ENCODE measurements at regions not wholly inside any gene's neighbourhood (a gene's known extent, or its start where the extent isn't known, plus 50 kb on each side); places are given as distances from the start of the nearest gene placed in this dataset.

GRCh38 chr2:67646714-67647333 lies 249.7 kb downstream of the ETAA1 start:
- dilution Hi-C loops (cut with MboI; ENCODE audit: extremely low pct_ligation_motif_present, low sequenced_read_pairs) = no loop called here
- Histone ChIP-seq H3K9me1 (ENCODE audit: control insufficient read depth, extremely low read depth, insufficient read depth, low read length) (no peaks in the 10 kb centered on the region), H3K4me3 (ENCODE audit: control insufficient read depth in 2 of 3, extremely low read depth in 1 of 3, insufficient read depth in 2 of 3, low read depth in 1 of 3, low read length in 3 of 3) (no peak overlapping the region), H3K27ac (ENCODE audit: control insufficient read depth, insufficient read depth, low read length) (no peak overlapping the region), H3K27me3 (ENCODE audit: control insufficient read depth, extremely low read depth, insufficient read depth, low read length) (no peaks in the 10 kb centered on the region), H4K20me1 (ENCODE audit: control insufficient read depth, extremely low read depth, insufficient read depth, low read length) (no peaks in the 10 kb centered on the region), H3K36me3 (ENCODE audit: control insufficient read depth in 2 of 2, extremely low read depth in 1 of 2, insufficient read depth in 2 of 2, low read length in 2 of 2) (no peaks in the 10 kb centered on the region), H3K9ac (ENCODE audit: control insufficient read depth, extremely low read depth, insufficient read depth, low read length) (no peak overlapping the region), H2AFZ (ENCODE audit: control insufficient read depth, low read length) (no peak overlapping the region), H3K4me1 (ENCODE audit: control insufficient read depth, extremely low read depth, insufficient read depth, low read length) (no peaks in the 10 kb centered on the region), H3K79me2 (ENCODE audit: control insufficient read depth, insufficient read depth, low read length) (no peaks in the 10 kb centered on the region), H3K4me2 (ENCODE audit: control insufficient read depth, extremely low read depth, insufficient read depth, low read depth, low read length) (no peak overlapping the region), H3K9me3 (ENCODE audit: control insufficient read depth, low read depth, low read length) (peaks cover 2% of the 10 kb centered on the region)
- DNase-seq (ENCODE audit: low read depth, low spot score) (no peak), FAIRE-seq (no peak)
- TF ChIP-seq, protein P1, sequence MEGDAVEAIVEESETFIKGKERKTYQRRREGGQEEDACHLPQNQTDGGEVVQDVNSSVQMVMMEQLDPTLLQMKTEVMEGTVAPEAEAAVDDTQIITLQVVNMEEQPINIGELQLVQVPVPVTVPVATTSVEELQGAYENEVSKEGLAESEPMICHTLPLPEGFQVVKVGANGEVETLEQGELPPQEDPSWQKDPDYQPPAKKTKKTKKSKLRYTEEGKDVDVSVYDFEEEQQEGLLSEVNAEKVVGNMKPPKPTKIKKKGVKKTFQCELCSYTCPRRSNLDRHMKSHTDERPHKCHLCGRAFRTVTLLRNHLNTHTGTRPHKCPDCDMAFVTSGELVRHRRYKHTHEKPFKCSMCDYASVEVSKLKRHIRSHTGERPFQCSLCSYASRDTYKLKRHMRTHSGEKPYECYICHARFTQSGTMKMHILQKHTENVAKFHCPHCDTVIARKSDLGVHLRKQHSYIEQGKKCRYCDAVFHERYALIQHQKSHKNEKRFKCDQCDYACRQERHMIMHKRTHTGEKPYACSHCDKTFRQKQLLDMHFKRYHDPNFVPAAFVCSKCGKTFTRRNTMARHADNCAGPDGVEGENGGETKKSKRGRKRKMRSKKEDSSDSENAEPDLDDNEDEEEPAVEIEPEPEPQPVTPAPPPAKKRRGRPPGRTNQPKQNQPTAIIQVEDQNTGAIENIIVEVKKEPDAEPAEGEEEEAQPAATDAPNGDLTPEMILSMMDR (optimal IDR thresholded peaks at IDR 0.05 in 1 of 3, IDR thresholded peaks at IDR 0.05 in 1 of 3, conservative IDR thresholded peaks at IDR 0.05 in 1 of 3; ENCODE audit: extremely low read depth in 1 of 3, insufficient read depth in 2 of 3, low read length in 3 of 3) = no peak
- TF ChIP-seq EZH2 (IDR thresholded peaks at IDR 0.05; ENCODE audit: low read length) = no peak

DNA sequence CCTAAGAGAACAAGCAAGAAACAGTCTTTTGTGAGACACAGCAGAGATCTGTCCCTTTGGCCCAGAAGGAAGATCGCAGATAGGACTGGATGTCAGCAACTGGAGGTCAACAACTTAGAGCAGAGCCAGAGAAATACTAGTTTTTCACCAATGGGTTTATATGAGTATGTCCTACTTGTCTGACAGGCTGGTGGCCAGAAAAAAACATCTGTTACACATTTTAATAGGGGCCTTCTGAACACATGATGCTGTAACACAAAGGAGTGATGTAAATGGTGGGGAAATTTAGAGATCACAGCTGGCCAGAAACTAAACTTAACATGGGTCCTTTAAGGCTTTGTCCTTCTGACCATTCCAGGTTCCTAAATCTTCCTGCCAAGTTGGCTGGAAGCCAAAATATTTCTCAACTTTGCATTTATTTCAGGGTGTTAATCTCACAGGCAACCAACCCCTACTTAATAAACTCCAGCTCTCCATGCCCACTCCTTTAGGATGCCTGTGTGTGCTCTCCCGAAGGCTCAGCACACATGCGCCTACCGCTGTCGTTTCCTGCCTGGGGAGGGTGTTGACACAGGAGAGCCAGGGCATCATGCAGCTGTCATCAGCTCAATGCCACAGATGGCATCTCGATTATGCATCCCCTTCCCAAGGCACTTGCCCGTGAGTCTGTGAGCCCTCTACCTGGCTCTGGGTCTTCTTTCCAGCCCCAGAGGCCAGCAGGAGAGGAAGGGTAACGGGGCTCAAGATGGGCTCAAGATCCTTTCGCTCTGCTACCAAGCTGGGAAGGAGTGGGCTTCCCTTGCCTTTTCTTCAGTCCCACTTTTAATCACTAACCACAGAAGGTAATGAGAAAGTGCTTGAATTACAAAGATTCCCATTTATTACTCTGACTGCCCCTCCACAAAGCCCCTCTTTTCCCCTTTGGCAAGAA lies 252.5 kb downstream of the ETAA1 start:
- FAIRE-seq (no peak), DNase-seq (ENCODE audit: low read depth, low spot score) (no peak)
- Histone ChIP-seq H3K9me1 (ENCODE audit: control insufficient read depth, extremely low read depth, insufficient read depth, low read length) (no peaks in the 10 kb centered on the region), H3K27ac (ENCODE audit: control insufficient read depth, insufficient read depth, low read length) (no peak overlapping the region), H3K27me3 (ENCODE audit: control insufficient read depth, extremely low read depth, insufficient read depth, low read length) (no peaks in the 10 kb centered on the region), H4K20me1 (ENCODE audit: control insufficient read depth, extremely low read depth, insufficient read depth, low read length) (no peaks in the 10 kb centered on the region), H3K36me3 (ENCODE audit: control insufficient read depth in 2 of 2, extremely low read depth in 1 of 2, insufficient read depth in 2 of 2, low read length in 2 of 2) (no peaks in the 10 kb centered on the region), H3K4me3 (ENCODE audit: control insufficient read depth in 2 of 3, extremely low read depth in 1 of 3, insufficient read depth in 2 of 3, low read depth in 1 of 3, low read length in 3 of 3) (no peak overlapping the region), H2AFZ (ENCODE audit: control insufficient read depth, low read length) (no peak overlapping the region), H3K79me2 (ENCODE audit: control insufficient read depth, insufficient read depth, low read length) (no peaks in the 10 kb centered on the region), H3K4me2 (ENCODE audit: control insufficient read depth, extremely low read depth, insufficient read depth, low read depth, low read length) (no peak overlapping the region), H3K9ac (ENCODE audit: control insufficient read depth, extremely low read depth, insufficient read depth, low read length) (no peak overlapping the region), H3K9me3 (ENCODE audit: control insufficient read depth, low read depth, low read length) (peaks cover 2% of the 10 kb centered on the region), H3K4me1 (ENCODE audit: control insufficient read depth, extremely low read depth, insufficient read depth, low read length) (no peaks in the 10 kb centered on the region)
- no peak for TF ChIP-seq EZH2 (IDR thresholded peaks at IDR 0.05; ENCODE audit: low read length)
- TF ChIP-seq, protein P1 (optimal IDR thresholded peaks at IDR 0.05 in 1 of 3, IDR thresholded peaks at IDR 0.05 in 1 of 3, conservative IDR thresholded peaks at IDR 0.05 in 1 of 3; ENCODE audit: extremely low read depth in 1 of 3, insufficient read depth in 2 of 3, low read length in 3 of 3) = no peak
- dilution Hi-C loops (cut with MboI; ENCODE audit: extremely low pct_ligation_motif_present, low sequenced_read_pairs) = no loop called here
